OCI-LY1 (cell line): ENCODE measurements at regions not wholly inside any gene's neighbourhood (a gene's known extent, or its start where the extent isn't known, plus 50 kb on each side); places are given as distances from the start of the nearest gene placed in this dataset.

Experiments used
- EZH2 ChIP-seq: fragments of 200-600 bp; sonication (generic), shearing (Covaris generic); IDR thresholded peaks from 2 replicates; pipeline ENCODE4 v1.8.0; 2017; ENCODE audit warnings: borderline replicate concordance, mixed run types, mild to moderate bottlenecking, antibody characterized with exemption, low read length, moderate library complexity, mixed read lengths
- TF ChIP-seq, protein P1 (sequence below): fragments of 200-600 bp; sonication (generic), shearing (Covaris generic); IDR thresholded peaks from 2 replicates; pipeline ENCODE4 v1.5.1; 2017; ENCODE audit warnings: mild to moderate bottlenecking, antibody characterized with exemption, low read length, moderate library complexity, mixed read lengths

DNA sequence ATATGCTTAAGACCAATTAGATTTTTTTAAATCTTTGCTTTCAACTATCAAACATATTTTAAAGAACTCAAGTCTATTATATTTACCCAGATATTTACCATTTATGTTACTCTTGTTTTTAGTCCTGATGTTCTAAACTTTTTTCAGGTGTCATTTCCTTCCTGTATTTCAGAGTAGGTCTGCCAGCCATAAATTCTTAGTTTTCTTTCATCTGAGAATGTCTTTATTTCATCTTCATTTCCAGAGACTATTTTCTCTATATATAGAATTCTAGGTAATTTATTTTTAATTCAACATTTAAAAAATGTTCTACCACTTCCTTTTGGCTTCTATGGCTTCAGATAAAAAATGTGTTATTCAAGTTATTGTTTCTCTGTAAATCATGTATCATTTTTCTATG lies 218.2 kb upstream of the AMIGO2 start:
- TF ChIP-seq, protein P1, sequence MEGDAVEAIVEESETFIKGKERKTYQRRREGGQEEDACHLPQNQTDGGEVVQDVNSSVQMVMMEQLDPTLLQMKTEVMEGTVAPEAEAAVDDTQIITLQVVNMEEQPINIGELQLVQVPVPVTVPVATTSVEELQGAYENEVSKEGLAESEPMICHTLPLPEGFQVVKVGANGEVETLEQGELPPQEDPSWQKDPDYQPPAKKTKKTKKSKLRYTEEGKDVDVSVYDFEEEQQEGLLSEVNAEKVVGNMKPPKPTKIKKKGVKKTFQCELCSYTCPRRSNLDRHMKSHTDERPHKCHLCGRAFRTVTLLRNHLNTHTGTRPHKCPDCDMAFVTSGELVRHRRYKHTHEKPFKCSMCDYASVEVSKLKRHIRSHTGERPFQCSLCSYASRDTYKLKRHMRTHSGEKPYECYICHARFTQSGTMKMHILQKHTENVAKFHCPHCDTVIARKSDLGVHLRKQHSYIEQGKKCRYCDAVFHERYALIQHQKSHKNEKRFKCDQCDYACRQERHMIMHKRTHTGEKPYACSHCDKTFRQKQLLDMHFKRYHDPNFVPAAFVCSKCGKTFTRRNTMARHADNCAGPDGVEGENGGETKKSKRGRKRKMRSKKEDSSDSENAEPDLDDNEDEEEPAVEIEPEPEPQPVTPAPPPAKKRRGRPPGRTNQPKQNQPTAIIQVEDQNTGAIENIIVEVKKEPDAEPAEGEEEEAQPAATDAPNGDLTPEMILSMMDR: no peak
- TF ChIP-seq EZH2: no peak
